Mesodermal cell (in vitro differentiated cells): ENCODE measurements at regions not wholly inside any gene's neighbourhood (a gene's known extent, or its start where the extent isn't known, plus 50 kb on each side); places are given as distances from the start of the nearest gene placed in this dataset.
"Not testable (repeated sequence)": the region's sequence is repeated elsewhere in the genome, so short reads cannot be mapped to it uniquely, and the experiment has no call there.

Experiments
- H3K27ac ChIP-seq: 2 replicates; pipeline ENCODE4 v1.7.0; 2013; ENCODE audit warnings: mild to moderate bottlenecking, low read depth, low read length, moderate library complexity; ENCODE audit not compliant: severe bottlenecking
- H3K36me3 ChIP-seq: 2 replicates; pipeline ENCODE4 v1.7.1; 2013; ENCODE audit warnings: mild to moderate bottlenecking, low read length, moderate library complexity; ENCODE audit not compliant: control insufficient read depth, insufficient read depth
- H3K4me1 ChIP-seq: one replicate; pipeline ENCODE4 v1.7.1; 2013; ENCODE audit warnings: mild to moderate bottlenecking, low read length; ENCODE audit not compliant: insufficient read depth, control insufficient read depth, poor library complexity, severe bottlenecking
- H3K4me3 ChIP-seq: 2 replicates; pipeline ENCODE4 v1.7.0; 2013; ENCODE audit warnings: low read length, control low read depth, mild to moderate bottlenecking; ENCODE audit not compliant: insufficient read depth, poor library complexity, severe bottlenecking; ENCODE audit errors: extremely low read depth
- H3K9me3 ChIP-seq: 2 replicates; pipeline ENCODE4 v1.7.1; 2013; ENCODE audit warnings: mild to moderate bottlenecking, low read length, moderate library complexity; ENCODE audit not compliant: control insufficient read depth
- WGBS, 2 experiments: methylation state at CpG; one replicate each; pipeline ENCODE4 v1.1.5; 2013; ENCODE audit warnings: missing lambda C conversion rate in 2 of 2; ENCODE audit not compliant: insufficient coverage in 2 of 2; 5-methylcytosine and 5-hydroxymethylcytosine counted together

DNA sequence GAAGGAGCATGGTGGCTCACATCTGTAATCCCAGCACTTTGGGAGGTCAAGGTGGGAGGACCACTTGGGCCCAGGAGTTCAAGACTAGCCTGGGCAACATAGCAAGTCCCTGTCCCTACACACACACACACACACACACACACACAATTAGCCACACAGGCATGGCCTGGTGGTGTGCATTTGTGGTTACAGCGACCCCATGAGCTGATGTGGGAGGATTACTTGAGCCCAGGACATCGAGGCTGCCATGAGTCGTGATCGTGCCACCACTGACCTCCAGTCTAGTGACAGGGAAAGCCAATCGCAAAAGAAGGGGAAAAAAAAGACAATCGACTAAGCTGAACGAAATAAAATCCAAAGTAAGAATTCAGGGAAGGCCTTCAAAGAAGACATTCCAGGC is 67.9 kb downstream of the TBX3 start:
- Histone ChIP-seq H3K4me3 (no peak overlapping the region), H3K27ac (no peak overlapping the region), H3K9me3 (peaks cover 5% of the 10 kb centered on the region), H3K36me3 (no peaks in the 10 kb centered on the region), H3K4me1 (no peaks in the 10 kb centered on the region)
- WGBS, 2 experiments, result 84 to 95% methylated on average over 7 of the region's 7 CpGs

DNA sequence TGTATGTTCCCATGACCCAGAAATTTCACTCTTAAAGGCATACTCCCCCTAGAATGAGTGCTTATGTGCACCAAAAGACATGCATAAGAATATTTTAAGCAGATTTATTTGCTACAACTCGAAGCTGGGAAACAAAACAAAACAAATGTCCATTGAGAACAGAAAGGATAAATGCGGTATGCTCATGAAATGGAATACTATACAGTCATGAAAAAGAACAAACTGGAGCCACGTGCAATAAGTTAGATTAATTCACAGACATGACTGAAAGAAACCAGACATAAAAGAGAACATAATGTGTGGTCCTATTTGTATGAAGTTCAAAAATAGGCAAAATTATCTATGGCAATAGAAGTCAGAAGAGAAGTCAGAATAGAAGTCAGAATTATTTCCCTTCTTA is 69.9 kb downstream of the TBX3 start:
- H3K36me3 ChIP-seq, result no peaks in the 10 kb centered on the region
- no peak overlapping the region for H3K4me3 ChIP-seq
- 60 to 67% methylated on average over 1 of the region's 3 CpGs for WGBS, 2 experiments
- H3K9me3 ChIP-seq, result peaks cover 5% of the 10 kb centered on the region
- H3K27ac ChIP-seq, result no peak overlapping the region
- no peaks in the 10 kb centered on the region for H3K4me1 ChIP-seq

DNA sequence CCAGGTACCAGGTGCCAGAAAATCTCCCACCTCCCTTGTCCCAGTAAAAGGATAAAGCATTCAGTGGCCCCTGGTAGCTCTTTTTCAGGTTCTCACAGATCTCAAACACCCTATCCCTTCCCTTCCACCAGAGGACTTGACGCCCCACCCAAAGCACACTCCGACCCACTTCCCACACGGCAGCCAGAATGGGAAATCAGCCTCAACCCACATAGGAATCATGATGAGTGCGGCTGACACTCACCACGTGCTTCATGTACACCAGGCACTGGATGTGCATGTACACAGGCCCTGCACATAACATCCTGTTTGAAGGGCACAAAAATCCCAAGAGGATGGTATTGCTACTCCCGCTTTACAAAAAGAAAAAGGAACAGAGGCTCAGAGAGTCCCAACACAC is 71.9 kb downstream of the TBX3 start:
- WGBS, 2 experiments, result 85 to 100% methylated on average over 3 to 6 of the region's 6 CpGs
- Histone ChIP-seq H3K9me3 (peaks cover 5% of the 10 kb centered on the region), H3K4me1 (no peaks in the 10 kb centered on the region), H3K27ac (no peak overlapping the region), H3K4me3 (no peak overlapping the region), H3K36me3 (no peaks in the 10 kb centered on the region)

DNA sequence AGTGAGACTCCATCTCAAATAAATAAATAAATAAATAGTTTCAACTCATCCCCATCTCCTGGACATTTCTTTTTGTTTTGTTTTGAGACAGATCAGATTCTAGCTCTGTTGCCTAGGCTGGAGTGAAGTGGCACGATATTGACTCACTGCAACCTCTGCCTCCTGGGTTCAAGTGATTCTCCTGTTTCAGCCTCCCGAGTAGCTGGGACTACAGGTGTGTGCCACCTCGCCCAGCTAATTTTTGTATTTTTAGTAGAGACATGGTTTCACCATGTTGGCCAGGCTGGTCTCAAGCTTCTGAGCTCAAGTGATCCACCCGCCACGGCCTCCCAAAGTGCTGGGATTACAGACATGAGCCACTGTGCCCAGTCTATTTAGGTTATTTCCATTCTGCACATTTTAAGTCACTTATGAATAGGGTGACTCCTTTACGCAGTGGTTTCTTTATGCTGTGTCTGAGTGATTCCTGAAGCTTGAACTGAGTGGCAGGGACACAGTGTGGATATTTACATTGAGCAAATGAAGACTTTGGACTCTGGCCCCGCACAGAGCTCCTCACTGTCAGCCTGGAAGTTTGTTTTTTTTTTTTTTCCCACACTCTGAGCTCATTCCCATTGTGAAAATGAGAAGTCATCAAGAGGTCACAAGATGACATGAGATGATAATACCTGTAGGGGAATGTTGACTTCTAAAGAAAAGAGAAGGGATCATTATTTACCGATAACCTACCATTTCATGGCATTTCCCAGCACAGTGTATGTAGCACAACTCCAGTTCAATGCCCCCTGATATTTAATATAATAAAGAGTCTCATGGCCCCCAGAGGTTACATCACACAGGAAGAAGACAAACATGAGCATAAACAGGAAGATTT is 72.6 kb downstream of the TBX3 start:
- no peak overlapping the region for H3K4me3 ChIP-seq
- no peak overlapping the region for H3K27ac ChIP-seq
- H3K36me3 ChIP-seq, result no peaks in the 10 kb centered on the region
- H3K9me3 ChIP-seq, result peaks cover 5% of the 10 kb centered on the region
- 95 to 100% methylated on average over 4 to 5 of the region's 8 CpGs for WGBS, 2 experiments
- no peaks in the 10 kb centered on the region for H3K4me1 ChIP-seq

DNA sequence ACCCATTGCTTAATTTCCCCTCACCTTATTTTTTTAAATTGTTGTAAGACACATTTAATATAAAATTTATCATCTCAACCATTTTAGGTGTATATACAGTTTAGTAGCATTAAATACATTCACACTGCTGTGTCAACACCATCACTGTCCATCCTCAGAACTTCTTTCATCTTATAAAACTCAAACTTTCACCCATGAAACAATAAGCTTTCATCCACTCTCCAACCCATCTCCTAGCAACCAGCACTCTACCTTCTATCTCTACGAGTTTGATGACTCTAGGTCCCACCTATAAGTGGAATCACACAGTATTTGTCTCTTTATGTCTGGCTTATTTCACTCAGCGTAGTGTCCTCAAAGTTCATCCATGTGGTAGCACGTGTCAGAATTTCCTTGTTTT is 75.5 kb downstream of the TBX3 start:
- no peak overlapping the region for H3K27ac ChIP-seq
- no peaks in the 10 kb centered on the region for H3K36me3 ChIP-seq
- 73 to 83% methylated on average over 3 of the region's 3 CpGs for WGBS, 2 experiments
- no peaks in the 10 kb centered on the region for H3K4me1 ChIP-seq
- no peak overlapping the region for H3K4me3 ChIP-seq
- H3K9me3 ChIP-seq, result no peaks in the 10 kb centered on the region

DNA sequence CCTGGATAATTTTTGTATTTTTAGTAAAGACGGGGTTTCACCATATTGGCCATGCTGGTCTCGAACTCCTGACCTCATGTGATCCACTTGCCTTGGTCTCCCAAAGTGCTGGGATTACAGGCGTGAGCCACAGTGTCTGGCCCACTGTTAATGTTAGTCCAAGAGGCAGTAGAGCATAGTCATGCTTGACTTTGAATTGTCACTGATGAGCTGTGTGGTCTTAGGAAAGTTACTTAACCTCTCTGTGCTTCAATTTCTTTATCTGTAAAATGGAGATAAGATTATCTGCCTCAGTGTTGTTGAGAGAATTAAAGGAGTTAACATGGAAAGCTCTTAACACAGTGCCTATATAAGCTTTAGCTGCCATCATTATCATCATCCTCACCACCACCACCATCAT is 78.1 kb downstream of the TBX3 start:
- H3K27ac ChIP-seq, result no peak overlapping the region
- H3K4me1 ChIP-seq, result no peaks in the 10 kb centered on the region
- H3K9me3 ChIP-seq, result peaks cover 4% of the 10 kb centered on the region
- no peak overlapping the region for H3K4me3 ChIP-seq
- 92 to 95% methylated on average over 2 to 3 of the region's 3 CpGs for WGBS, 2 experiments
- no peaks in the 10 kb centered on the region for H3K36me3 ChIP-seq

DNA sequence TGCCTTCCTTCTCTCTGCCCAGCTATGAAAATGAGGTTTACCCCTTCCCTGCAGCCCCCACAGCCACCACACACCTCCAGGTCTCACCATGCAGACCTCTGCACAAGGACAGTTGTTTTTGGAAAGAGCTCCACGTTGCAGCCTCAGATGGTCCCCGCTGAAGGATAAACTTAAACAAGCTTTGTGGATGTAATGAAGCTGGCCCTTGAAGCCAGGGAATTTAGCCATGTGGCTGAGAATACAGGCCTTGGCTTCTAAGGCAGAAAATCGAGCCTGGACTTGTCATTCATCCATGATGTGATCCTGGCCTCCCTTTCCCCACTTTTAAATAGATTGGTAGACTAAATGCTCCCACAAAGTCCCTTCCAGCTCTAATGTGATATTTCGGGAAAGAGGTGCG is 79.4 kb downstream of the TBX3 start:
- WGBS, 2 experiments, result 75 to 80% methylated on average over 4 to 5 of the region's 5 CpGs
- no peaks in the 10 kb centered on the region for H3K36me3 ChIP-seq

DNA sequence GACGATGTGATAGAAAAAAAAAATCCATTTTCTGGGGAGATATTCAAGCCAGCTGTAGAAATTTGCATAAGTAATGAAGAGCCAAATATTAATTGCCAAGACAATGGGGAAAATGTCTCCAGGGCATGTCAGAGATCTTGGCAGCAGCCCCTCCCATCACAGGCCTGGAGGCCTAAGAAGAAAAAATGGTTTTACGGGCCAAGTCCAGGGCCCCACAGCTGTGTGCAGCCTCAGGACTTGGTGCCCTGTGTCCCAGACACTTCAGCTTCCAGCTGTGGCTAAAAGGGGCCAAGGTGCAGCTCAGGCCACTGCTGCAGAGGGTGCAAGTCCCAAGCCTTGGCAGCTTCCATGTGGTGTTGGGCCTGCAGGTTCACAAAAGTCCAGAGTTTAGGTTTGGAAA is 83.4 kb downstream of the TBX3 start:
- 83 to 100% methylated on average over 2 of the region's 2 CpGs for WGBS, 2 experiments
- not testable (repeated sequence) for H3K4me3 ChIP-seq, H3K27ac ChIP-seq, H3K36me3 ChIP-seq, H3K9me3 ChIP-seq, H3K4me1 ChIP-seq

More for the DNA sequence above, 79.4 kb downstream of the TBX3 start:
- H3K4me3 ChIP-seq, result no peak overlapping the region
- no peaks in the 10 kb centered on the region for H3K4me1 ChIP-seq
- peaks cover 9% of the 10 kb centered on the region for H3K9me3 ChIP-seq
- no peak overlapping the region for H3K27ac ChIP-seq

DNA sequence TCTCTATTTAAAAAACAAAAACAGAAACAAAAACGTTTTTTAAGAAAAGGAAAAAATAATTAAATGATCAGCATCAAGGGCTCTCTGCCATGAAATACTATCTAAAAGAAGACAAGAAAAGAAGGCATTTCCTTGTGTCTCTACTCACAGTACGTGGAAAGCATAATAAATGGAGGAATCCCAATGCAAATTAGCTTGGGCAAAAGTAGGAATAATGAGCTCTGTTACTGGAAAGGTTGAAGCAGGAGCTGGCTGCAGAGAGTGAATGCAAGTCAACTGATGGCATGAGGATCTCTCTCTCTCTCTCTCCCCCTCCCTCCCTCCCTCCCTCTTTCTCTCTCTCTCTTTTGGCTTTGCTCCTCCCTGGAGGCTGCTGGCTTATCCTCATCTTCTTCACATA is 85.9 kb downstream of the TBX3 start:
- 50% methylated on average over 1 of the region's 2 CpGs; no CpG with 5 or more reads in 1 of the 2 experiments for WGBS, 2 experiments
- Histone ChIP-seq H3K4me1 (no peaks in the 10 kb centered on the region), H3K36me3 (no peaks in the 10 kb centered on the region), H3K4me3 (no peak overlapping the region), H3K9me3 (peaks cover 14% of the 10 kb centered on the region), H3K27ac (no peak overlapping the region)

DNA sequence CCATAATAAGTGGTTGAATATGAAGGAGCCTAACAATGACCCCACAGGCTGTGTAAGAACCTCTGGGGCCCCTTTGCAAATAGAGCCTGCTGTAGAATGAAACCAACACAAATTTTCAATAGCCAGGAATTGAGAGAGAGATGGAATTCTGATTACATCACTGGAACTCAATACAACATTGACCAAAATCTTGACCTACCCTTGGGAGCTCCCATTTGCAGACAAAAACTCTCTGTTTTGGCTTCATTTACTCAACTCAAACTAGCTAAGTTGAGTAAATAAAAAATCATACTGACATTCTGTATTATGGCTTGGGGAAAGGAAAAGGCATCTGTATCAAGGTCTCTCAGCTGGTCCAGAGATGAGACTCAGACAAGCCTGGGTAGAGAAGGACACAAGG is 91.0 kb downstream of the TBX3 start:
- no peaks in the 10 kb centered on the region for H3K36me3 ChIP-seq
- H3K4me1 ChIP-seq, result no peaks in the 10 kb centered on the region
- no peak overlapping the region for H3K27ac ChIP-seq
- no peak overlapping the region for H3K4me3 ChIP-seq
- peaks cover 12% of the 10 kb centered on the region for H3K9me3 ChIP-seq

DNA sequence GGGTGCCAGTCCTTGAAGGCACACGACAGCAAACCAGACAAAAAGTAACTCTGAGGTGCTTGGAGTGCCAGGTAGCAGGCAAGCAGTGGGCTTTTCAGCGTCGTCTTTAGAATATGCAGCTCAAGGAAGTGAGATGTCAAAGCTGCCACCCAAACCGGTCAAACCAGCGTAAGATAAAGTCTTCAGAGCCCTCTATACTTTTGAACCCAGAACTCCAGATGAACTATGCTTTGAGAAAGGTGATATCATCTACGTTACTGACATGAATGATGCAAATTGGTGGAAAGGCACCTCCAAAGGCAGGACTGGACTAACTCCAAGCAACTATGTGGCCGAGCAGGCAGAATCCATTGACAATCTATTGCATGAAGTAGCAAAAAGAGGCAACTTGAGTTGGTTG is 95.9 kb downstream of the TBX3 start:
- Histone ChIP-seq H3K4me1 (no peaks in the 10 kb centered on the region), H3K27ac (no peak overlapping the region), H3K9me3 (peaks cover 6% of the 10 kb centered on the region), H3K36me3 (no peaks in the 10 kb centered on the region), H3K4me3 (no peak overlapping the region)
- 83% methylated on average over 7 of the region's 7 CpGs for WGBS, 2 experiments
